ENCODE measurements at regions not wholly inside any gene's neighbourhood (a gene's known extent, or its start where the extent isn't known, plus 50 kb on each side); places are given as distances from the start of the nearest gene placed in this dataset.

DNA sequence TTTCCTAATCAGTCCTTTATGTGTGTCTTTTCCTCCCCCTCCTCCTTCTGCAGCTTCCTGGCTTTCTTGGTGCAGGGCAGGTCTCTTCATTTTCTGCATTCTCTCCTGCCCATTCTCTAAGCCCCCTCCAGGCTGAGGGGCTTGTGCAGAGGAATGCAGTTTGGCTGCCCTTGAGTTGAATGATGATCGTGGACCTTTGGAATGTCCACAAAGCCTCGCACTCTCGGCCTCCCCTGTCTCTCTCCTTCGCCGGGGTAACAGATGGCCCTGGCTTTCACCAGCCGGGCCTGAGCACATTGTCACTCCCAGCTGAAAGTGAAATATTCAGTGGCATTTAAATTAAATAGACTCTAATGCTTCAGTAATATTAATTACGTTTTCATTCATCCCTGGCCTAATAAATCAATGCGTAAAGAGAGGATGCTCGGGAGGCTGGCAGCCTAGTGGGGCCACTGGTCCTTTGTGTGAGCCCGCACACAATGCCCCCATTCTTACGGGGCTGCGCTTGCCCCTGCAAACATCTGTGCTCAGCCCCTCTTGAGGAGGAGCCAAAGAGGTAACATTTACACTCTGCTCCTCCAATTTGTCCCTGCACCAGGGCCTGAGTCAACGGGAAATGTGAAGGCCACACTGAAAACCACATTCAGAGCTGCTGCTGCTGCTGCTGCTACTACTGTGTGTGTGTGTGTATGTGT, 64.9 kb upstream of the PAX6 start:
- in situ Hi-C loops (cut with HindIII; ENCODE audit: low sequenced_read_pairs), result no loop called here
- no peak overlapping the region for H3K4me3 ChIP-seq (ENCODE audit: low read depth, low read length)
- TF ChIP-seq, protein P1, sequence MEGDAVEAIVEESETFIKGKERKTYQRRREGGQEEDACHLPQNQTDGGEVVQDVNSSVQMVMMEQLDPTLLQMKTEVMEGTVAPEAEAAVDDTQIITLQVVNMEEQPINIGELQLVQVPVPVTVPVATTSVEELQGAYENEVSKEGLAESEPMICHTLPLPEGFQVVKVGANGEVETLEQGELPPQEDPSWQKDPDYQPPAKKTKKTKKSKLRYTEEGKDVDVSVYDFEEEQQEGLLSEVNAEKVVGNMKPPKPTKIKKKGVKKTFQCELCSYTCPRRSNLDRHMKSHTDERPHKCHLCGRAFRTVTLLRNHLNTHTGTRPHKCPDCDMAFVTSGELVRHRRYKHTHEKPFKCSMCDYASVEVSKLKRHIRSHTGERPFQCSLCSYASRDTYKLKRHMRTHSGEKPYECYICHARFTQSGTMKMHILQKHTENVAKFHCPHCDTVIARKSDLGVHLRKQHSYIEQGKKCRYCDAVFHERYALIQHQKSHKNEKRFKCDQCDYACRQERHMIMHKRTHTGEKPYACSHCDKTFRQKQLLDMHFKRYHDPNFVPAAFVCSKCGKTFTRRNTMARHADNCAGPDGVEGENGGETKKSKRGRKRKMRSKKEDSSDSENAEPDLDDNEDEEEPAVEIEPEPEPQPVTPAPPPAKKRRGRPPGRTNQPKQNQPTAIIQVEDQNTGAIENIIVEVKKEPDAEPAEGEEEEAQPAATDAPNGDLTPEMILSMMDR (IDR thresholded peaks at IDR 0.05; ENCODE audit: low read depth, low read length, missing control alignments), result no peak
- DNase-seq (ENCODE audit: low read depth), result no peak

- in situ Hi-C loops (cut with HindIII; ENCODE audit: low sequenced_read_pairs), result no loop called here
- no peak overlapping the region for H3K4me3 ChIP-seq (ENCODE audit: low read depth, low read length)
- DNase-seq (ENCODE audit: low read depth), result no peak
- TF ChIP-seq, protein P1 (IDR thresholded peaks at IDR 0.05; ENCODE audit: low read depth, low read length, missing control alignments), result no peak
Observed at GRCh38 chr11:31874631-31875191, 63.6 kb upstream of the PAX6 start.

DNA sequence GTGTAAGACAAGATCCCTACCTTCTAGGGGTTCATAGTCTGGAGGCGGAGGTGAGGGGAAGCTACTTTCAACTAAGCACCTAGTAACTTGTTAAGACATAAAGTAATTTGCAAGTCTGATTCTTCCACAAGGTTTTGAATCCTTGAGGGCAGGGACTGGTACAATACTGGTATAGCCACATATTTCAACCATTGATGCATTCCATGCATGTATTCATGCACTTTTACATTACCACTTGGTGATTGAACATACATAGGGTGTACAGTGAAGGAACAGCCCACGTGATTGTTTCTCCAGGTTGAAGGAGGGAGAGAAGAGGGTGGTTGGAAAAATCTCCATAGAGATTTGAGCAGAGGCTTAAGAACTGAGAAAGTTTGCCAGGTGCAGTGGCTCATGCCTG, 62.0 kb upstream of the PAX6 start:
- TF ChIP-seq, protein P1 (IDR thresholded peaks at IDR 0.05; ENCODE audit: low read depth, low read length, missing control alignments), result no peak
- DNase-seq (ENCODE audit: low read depth), result no peak
- in situ Hi-C loops (cut with HindIII; ENCODE audit: low sequenced_read_pairs), result no loop called here

GRCh38 chr11:31872076-31872443, 60.9 kb upstream of the PAX6 start:
- DNase-seq (ENCODE audit: low read depth), result no peak
- H3K4me3 ChIP-seq (ENCODE audit: low read depth, low read length), result no peak overlapping the region
- TF ChIP-seq, protein P1 (IDR thresholded peaks at IDR 0.05; ENCODE audit: low read depth, low read length, missing control alignments), result no peak
- in situ Hi-C loops (cut with HindIII; ENCODE audit: low sequenced_read_pairs), result no loop called here

More for the DNA sequence above, 62.0 kb upstream of the PAX6 start:
- H3K4me3 ChIP-seq (ENCODE audit: low read depth, low read length), result no peak overlapping the region

DNA sequence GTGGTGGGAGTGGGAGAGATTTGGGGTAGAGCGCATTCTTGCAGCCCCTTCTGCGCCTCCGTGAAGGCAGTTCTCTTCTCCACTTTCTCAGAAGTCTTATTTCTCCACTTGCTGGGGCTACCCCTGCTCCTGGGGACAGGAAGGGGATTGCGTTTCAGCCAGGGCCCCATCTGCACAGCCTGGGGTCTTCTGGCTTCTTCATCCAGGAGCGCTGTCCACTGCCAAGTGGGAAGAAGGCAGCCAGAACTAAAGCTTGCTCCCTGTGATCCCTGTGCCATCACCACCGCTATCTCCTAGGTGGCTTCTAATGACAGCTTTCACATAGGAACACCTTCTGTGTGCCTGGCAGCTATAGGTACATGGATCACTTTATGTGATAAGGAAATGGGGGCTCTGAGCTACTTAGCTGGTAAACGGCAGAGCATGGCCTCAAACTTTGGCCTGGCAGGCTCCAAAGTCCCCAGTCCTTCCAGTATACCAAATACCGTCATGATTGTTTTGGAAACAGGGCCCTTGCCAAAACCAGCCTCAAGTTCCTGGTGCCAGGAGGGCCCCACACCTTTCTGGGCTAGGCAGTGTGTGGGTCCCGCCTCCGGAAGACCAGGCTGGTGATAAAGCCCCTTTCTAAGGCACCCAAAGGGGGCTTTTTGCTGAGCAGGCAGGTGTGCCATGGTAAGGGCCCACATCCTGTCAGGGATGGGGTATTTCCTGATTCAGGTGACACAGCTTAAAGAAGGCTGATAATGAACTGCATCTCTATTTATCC, 60.4 kb upstream of the PAX6 start:
- no peak overlapping the region for H3K4me3 ChIP-seq (ENCODE audit: low read depth, low read length)
- TF ChIP-seq, protein P1 (IDR thresholded peaks at IDR 0.05; ENCODE audit: low read depth, low read length, missing control alignments), result no peak
- in situ Hi-C loops (cut with HindIII; ENCODE audit: low sequenced_read_pairs), result no loop called here
- no peak for DNase-seq (ENCODE audit: low read depth)

DNA sequence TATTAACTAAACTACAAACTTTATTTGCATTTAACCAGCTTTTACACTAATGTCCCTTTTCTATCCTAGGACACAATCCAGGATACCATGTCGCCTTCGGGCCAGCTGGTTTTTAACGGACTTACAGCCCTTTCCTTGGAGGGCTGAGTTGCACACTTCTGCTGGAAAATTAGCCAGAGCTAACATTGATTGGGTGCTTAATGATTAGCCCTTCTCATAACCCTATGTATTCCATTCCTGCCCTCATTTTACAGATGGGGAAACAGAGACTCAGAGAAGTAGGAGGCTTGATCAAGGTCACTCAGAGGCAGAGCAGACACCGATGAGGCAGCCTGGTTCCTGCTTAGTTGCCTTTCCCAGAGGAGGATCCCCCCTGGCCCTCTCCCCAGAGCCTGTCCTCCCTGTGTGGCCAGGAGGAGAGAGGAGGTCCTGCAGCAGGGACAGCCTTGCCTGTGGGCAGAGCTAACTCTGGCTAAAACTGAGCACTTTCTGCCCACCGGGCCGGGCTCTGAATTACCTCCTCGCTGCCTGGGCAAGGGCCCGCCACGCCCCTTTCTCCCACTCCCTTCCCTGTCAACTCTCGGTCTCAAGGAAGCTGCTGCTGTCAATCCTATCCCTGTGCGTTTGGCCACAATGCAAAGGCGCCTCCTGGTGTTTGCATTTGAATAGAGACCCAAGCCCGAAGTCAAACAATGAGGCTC, 59.6 kb upstream of the PAX6 start:
- in situ Hi-C loops (cut with HindIII; ENCODE audit: low sequenced_read_pairs), result no loop called here
- TF ChIP-seq, protein P1 (IDR thresholded peaks at IDR 0.05; ENCODE audit: low read depth, low read length, missing control alignments), result peak; percentile 86
- H3K4me3 ChIP-seq (ENCODE audit: low read depth, low read length), result no peak overlapping the region
- DNase-seq (ENCODE audit: low read depth), result peak; percentile 26

All from astrocyte of the cerebellum (primary cell).